Thoracic aorta (tissue), 2 donors: ENCODE measurements at regions not wholly inside any gene's neighbourhood (a gene's known extent, or its start where the extent isn't known, plus 50 kb on each side); places are given as distances from the start of the nearest gene placed in this dataset.
A peak's percentile ranks its signal among the peaks of the same experiment; 100 is the strongest.

ENCODE experiments used
- ATAC-seq: fragments of 150-250 bp; one replicate; pipeline ENCODE4 v1.8.0; 2017; ENCODE audit warnings: low read depth; ENCODE audit not compliant: insufficient number of reproducible peaks, low FRiP score
- DNase-seq: peaks from one replicate; pipeline ENCODE4 v3.0.0-alpha.2; 2020; ENCODE audit warnings: low spot score
- H3K27ac ChIP-seq, 2 donors: fragments of 200-600 bp; sonication (generic); 1 replicate in 1 of 2; 2 replicates in 1 of 2; pipeline ENCODE4 v1.5.1; 2016; ENCODE audit warnings: mild to moderate bottlenecking in 2 of 2, moderate library complexity in 2 of 2
- H3K27me3 ChIP-seq: fragments of 200-600 bp; sonication (generic); replicated peaks from 2 replicates; pipeline ENCODE4 v1.6.0; 2016; ENCODE audit warnings: mild to moderate bottlenecking; ENCODE audit not compliant: insufficient read depth
- H3K36me3 ChIP-seq: fragments of 200-600 bp; sonication (generic); one replicate; pipeline ENCODE4 v1.5.1; 2016
- H3K4me1 ChIP-seq, 2 donors: fragments of 200-600 bp; sonication (generic); 1 replicate in 1 of 2; 2 replicates in 1 of 2; pipeline versions ENCODE4 v1.5.1 to v1.6.0; 2016; ENCODE audit warnings: low read depth in 2 of 2, mild to moderate bottlenecking in 1 of 2; ENCODE audit not compliant: control insufficient read depth in 1 of 2
- H3K4me3 ChIP-seq: fragments of 200-600 bp; sonication (generic); 2 replicates; pipeline ENCODE4 v1.5.1; 2016; ENCODE audit warnings: mild to moderate bottlenecking
- H3K9me3 ChIP-seq: fragments of 200-600 bp; sonication (generic); 2 replicates; pipeline ENCODE4 v1.5.1; 2016
- TF ChIP-seq, protein P1 (sequence below): fragments of 200-600 bp; sonication (generic); IDR thresholded peaks from one replicate; pipeline ENCODE4 v1.5.1; 2019; ENCODE audit warnings: antibody characterized with exemption

DNA sequence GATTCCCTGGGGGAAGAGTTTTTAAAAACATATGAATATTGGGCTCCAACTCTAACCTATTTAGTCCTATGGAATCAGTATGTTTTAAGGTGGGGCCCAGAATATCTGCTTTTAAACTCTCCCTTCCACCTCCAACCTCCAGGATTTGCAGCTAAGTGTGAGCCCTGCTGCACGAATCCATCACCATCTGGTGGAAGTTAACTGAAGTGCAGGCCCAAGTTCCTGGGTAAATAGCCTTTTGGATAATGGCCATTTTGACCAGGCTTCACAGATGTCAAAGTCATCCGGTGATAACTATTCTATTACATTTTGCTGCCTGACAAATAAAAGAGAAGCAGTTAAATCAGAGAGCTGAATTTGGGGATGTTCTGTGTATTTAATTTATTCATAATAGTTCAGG lies 58.1 kb upstream of the RMST start:
- no peak overlapping the region for H3K4me3 ChIP-seq
- no peaks in the 10 kb centered on the region for H3K36me3 ChIP-seq
- H3K9me3 ChIP-seq, result no peaks in the 10 kb centered on the region
- H3K27ac ChIP-seq, result no peak overlapping the region
- no peak for DNase-seq
- ATAC-seq, result no peak
- H3K4me1 ChIP-seq, result no peaks in the 10 kb centered on the region
- TF ChIP-seq, protein P1, sequence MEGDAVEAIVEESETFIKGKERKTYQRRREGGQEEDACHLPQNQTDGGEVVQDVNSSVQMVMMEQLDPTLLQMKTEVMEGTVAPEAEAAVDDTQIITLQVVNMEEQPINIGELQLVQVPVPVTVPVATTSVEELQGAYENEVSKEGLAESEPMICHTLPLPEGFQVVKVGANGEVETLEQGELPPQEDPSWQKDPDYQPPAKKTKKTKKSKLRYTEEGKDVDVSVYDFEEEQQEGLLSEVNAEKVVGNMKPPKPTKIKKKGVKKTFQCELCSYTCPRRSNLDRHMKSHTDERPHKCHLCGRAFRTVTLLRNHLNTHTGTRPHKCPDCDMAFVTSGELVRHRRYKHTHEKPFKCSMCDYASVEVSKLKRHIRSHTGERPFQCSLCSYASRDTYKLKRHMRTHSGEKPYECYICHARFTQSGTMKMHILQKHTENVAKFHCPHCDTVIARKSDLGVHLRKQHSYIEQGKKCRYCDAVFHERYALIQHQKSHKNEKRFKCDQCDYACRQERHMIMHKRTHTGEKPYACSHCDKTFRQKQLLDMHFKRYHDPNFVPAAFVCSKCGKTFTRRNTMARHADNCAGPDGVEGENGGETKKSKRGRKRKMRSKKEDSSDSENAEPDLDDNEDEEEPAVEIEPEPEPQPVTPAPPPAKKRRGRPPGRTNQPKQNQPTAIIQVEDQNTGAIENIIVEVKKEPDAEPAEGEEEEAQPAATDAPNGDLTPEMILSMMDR, result peak; percentile 50
- H3K27me3 ChIP-seq, result no peaks in the 10 kb centered on the region

DNA sequence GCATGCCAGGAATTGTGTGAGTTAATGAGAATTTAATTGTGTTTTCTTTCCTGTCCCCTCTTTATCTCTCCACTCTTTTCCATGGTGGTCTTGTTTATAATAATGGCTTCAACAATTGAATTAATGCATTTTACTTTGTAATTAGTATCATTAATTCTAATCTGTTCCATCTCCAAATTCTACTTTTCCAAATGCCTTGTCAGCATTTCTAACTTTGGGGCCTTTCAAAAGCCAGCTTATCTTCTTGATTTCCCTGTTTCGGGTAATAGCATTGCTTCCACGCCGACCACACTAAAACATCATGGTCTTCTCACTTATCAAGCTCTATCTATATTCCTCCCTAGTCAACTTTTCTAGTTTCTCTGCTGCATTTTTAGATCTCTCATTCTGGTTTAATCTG lies 54.2 kb upstream of the RMST start:
- Histone ChIP-seq H3K4me3 (no peak overlapping the region), H3K36me3 (no peaks in the 10 kb centered on the region), H3K27me3 (no peaks in the 10 kb centered on the region), H3K4me1 (no peaks in the 10 kb centered on the region), H3K9me3 (no peaks in the 10 kb centered on the region), H3K27ac (no peak overlapping the region)
- no peak for DNase-seq
- no peak for ATAC-seq
- TF ChIP-seq, protein P1, result no peak

DNA sequence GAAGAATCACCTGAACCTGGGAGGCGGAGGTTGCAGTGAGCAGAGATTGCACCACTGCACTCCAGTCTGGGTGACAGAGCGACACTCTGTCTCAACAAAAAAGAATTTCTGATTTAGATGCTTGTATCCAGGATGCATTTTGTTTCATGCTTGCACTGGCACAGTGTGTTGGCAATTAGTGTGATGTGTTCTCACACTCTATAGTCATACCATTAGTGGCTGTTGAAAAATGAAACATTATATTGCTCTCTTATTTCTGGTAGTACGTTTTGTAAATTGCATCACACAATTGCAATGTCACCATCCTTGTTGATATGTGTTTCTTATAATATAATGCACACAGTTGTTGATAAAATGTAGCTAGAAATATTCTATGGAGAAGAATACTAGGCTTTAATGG lies 51.3 kb upstream of the RMST start:
- H3K27ac ChIP-seq, result no peak overlapping the region
- H3K27me3 ChIP-seq, result no peaks in the 10 kb centered on the region
- H3K4me1 ChIP-seq, result no peaks in the 10 kb centered on the region
- ATAC-seq, result no peak
- H3K9me3 ChIP-seq, result no peaks in the 10 kb centered on the region
- no peak for DNase-seq
- H3K36me3 ChIP-seq, result no peaks in the 10 kb centered on the region
- no peak overlapping the region for H3K4me3 ChIP-seq
- TF ChIP-seq, protein P1, result no peak
